Chondrocyte (in vitro differentiated cells): ENCODE measurements at regions not wholly inside any gene's neighbourhood (a gene's known extent, or its start where the extent isn't known, plus 50 kb on each side); places are given as distances from the start of the nearest gene placed in this dataset.
"Not testable (repeated sequence)": the region's sequence is repeated elsewhere in the genome, so short reads cannot be mapped to it uniquely, and the experiment has no call there.

Experiments used
- DNase-seq: peaks from one replicate; pipeline ENCODE4 v3.0.0; 2021; ENCODE audit warnings: mixed read lengths, low spot score
- H3K27ac Mint-ChIP-seq: one replicate; pipeline ENCODE4 v1.8.0; 2021; ENCODE audit warnings: mild to moderate bottlenecking, moderate library complexity, mixed read lengths; ENCODE audit not compliant: unreplicated experiment
- H3K27me3 Mint-ChIP-seq: 2 replicates; pipeline ENCODE4 v1.8.0; 2021; ENCODE audit warnings: low read depth, mixed read lengths
- H3K36me3 Mint-ChIP-seq: 2 replicates; pipeline ENCODE4 v1.8.0; 2021; ENCODE audit warnings: low read depth, mixed read lengths
- H3K4me1 Mint-ChIP-seq: 2 replicates; pipeline ENCODE4 v1.8.0; 2021; ENCODE audit warnings: low read depth, mild to moderate bottlenecking, mixed read lengths
- H3K4me3 Mint-ChIP-seq: one replicate; pipeline ENCODE4 v1.8.0; 2021; ENCODE audit warnings: mild to moderate bottlenecking, moderate library complexity, mixed read lengths; ENCODE audit not compliant: unreplicated experiment
- H3K9me3 Mint-ChIP-seq: 2 replicates; pipeline ENCODE4 v1.8.0; 2021; ENCODE audit warnings: low read depth, mixed read lengths
- CTCF ChIP-seq: fragments of 200-600 bp; sonication (generic); IDR thresholded peaks from 2 replicates; pipeline ENCODE4 v1.5.0; 2021; ENCODE audit warnings: antibody characterized with exemption, mild to moderate bottlenecking, moderate library complexity

- no peaks in the 10 kb centered on the region for H3K36me3 Mint-ChIP-seq
- no peak for DNase-seq
- peaks cover 6% of the 10 kb centered on the region for H3K27me3 Mint-ChIP-seq
- no peak overlapping the region for H3K27ac Mint-ChIP-seq
- H3K4me1 Mint-ChIP-seq = no peaks in the 10 kb centered on the region
- H3K4me3 Mint-ChIP-seq = no peak overlapping the region
- peaks cover 16% of the 10 kb centered on the region for H3K9me3 Mint-ChIP-seq
- TF ChIP-seq CTCF = no peak
Observed at GRCh38 chr1:194640322-194640721, 1453.9 kb upstream of the B3GALT2 start.

DNA sequence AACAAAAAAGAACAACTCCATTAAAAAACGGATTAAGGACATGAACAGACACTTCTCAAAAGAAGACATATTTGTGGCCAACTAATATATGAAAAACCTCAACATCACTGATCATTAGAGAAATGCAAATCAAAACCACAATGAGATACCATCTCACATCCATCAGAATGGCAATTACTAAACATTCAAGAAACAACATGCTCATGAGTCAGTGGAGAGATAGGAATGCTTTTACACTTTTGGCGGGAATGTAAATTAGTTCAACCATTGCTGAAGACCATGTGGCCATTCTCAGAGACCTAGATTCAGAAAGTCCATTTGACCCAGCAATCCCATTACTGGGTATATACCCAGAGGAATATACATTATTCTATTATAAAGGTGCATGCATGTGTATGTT lies 1442.6 kb upstream of the B3GALT2 start:
- Mint-ChIP-seq H3K36me3 (peaks cover 2% of the 10 kb centered on the region), H3K4me1 (no peaks in the 10 kb centered on the region), H3K27ac (no peak overlapping the region), H3K9me3 (peaks cover 23% of the 10 kb centered on the region), H3K27me3 (peaks cover 3% of the 10 kb centered on the region), H3K4me3 (no peak overlapping the region)
- no peak for DNase-seq
- no peak for TF ChIP-seq CTCF

DNA sequence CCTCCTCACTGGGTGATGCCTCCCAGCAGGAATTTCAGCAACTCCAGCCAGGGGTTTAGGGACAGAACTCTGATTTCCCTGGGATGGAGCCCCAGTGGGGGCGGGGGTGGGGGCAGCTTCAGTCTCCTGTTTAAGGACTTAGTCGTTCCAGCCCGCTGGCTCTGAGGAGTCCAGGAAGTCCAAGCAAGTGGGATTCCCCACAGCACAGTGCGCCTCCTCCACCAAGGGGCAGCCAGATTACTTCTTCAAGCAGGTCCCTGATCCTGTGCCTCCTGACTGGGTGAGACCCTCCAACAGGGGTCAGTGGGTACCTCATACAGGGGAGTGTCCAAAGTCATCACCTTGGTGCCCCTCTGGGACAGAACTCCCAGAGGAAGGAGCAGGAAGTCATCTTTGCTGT lies 1438.4 kb upstream of the B3GALT2 start:
- H3K4me1 Mint-ChIP-seq = no peaks in the 10 kb centered on the region
- peaks cover 23% of the 10 kb centered on the region for H3K9me3 Mint-ChIP-seq
- H3K27ac Mint-ChIP-seq = no peak overlapping the region
- TF ChIP-seq CTCF = no peak
- H3K27me3 Mint-ChIP-seq = no peaks in the 10 kb centered on the region
- H3K4me3 Mint-ChIP-seq = no peak overlapping the region
- H3K36me3 Mint-ChIP-seq = peaks cover 2% of the 10 kb centered on the region
- DNase-seq = no peak

DNA sequence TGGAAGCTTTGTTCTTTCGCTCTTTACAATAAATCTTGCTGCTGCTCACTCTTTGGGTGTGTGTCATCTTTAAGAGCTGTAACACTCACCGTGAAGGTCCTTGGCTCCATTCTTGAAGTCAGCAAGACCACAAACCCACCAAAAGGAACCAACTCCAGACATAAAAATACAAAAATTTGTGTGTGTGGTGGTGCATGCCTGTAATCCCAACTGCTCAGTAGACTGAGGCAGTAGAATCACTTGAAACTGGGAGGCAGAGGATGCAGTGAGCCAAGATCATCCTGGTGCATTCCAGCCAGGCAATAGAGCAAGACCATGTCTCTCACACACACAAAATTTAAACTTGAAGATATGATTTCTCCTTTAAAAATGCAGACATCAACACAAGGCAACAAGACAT lies 1431.7 kb upstream of the B3GALT2 start:
- Mint-ChIP-seq H3K27ac (no peak overlapping the region), H3K36me3 (no peaks in the 10 kb centered on the region), H3K27me3 (no peaks in the 10 kb centered on the region), H3K4me3 (no peak overlapping the region), H3K4me1 (peaks cover 5% of the 10 kb centered on the region), H3K9me3 (peaks cover 2% of the 10 kb centered on the region)
- DNase-seq = no peak
- no peak for TF ChIP-seq CTCF

DNA sequence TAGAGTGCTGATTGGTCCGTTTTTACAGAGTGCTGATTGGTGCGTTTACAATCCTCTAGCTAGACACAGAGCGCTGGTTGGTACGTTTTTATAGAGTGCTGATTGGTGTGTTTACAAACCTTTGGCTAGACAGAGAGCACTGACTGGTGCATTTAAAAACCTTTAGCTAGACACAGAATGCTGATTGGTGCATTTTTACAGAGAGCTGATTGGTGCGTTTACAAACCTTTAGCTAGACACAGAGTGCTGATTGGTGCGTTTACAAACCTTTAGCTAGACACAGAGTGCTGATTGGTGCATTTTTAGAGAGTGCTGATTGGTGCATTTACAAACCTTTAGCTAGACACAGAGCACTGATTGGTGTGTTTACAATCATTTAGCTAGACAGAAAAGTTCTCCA lies 1430.9 kb upstream of the B3GALT2 start:
- not testable (repeated sequence) for H3K4me3 Mint-ChIP-seq, H3K36me3 Mint-ChIP-seq, H3K9me3 Mint-ChIP-seq, DNase-seq, H3K27ac Mint-ChIP-seq, H3K27me3 Mint-ChIP-seq, H3K4me1 Mint-ChIP-seq

DNA sequence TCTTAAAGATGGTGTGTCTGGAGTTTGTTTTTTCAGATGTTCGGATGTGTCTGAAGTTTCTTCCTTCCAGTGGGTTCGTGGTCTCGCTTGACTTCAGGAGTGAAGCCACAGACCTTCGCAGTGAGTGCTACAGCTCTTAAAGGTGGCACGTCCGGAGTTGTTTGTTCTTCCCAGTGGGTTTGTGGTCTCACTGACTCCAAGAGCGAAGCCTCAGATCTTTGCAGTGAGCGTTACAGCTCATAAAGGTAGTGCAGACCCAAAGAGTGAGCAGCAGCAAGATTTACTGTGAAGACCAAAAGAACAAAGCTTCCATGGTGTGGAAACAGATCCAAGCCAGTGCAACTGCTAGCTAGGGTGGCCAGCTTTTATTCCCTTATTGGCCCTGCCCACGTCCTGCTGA lies 1430.4 kb upstream of the B3GALT2 start:
- Mint-ChIP-seq H3K27me3 (no peaks in the 10 kb centered on the region), H3K36me3 (no peaks in the 10 kb centered on the region), H3K9me3 (peaks cover 2% of the 10 kb centered on the region), H3K27ac (no peak overlapping the region), H3K4me3 (no peak overlapping the region), H3K4me1 (peaks cover 6% of the 10 kb centered on the region)
- TF ChIP-seq CTCF = no peak
- DNase-seq = no peak
